ENCODE measurements at regions not wholly inside any gene's neighbourhood (a gene's known extent, or its start where the extent isn't known, plus 50 kb on each side); places are given as distances from the start of the nearest gene placed in this dataset.

- TF ChIP-seq, protein P1, sequence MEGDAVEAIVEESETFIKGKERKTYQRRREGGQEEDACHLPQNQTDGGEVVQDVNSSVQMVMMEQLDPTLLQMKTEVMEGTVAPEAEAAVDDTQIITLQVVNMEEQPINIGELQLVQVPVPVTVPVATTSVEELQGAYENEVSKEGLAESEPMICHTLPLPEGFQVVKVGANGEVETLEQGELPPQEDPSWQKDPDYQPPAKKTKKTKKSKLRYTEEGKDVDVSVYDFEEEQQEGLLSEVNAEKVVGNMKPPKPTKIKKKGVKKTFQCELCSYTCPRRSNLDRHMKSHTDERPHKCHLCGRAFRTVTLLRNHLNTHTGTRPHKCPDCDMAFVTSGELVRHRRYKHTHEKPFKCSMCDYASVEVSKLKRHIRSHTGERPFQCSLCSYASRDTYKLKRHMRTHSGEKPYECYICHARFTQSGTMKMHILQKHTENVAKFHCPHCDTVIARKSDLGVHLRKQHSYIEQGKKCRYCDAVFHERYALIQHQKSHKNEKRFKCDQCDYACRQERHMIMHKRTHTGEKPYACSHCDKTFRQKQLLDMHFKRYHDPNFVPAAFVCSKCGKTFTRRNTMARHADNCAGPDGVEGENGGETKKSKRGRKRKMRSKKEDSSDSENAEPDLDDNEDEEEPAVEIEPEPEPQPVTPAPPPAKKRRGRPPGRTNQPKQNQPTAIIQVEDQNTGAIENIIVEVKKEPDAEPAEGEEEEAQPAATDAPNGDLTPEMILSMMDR (IDR thresholded peaks at IDR 0.05): no peak
- TF ChIP-seq POLR2A (IDR thresholded peaks at IDR 0.05): no peak
Observed at GRCh38 chr1:162918151-162918754, 57.3 kb upstream of the CCDC190 start.
